A673 (cell line): ENCODE measurements at regions not wholly inside any gene's neighbourhood (a gene's known extent, or its start where the extent isn't known, plus 50 kb on each side); places are given as distances from the start of the nearest gene placed in this dataset. TPM values are rescaled to one million over a fixed set of nuclear protein-coding genes. Genes with fewer than 3 reads are reported as not detected.

Source experiments
- BruUV-seq: library from RNA; stranded (reverse); fragments of 400-500 nt; replicated peaks from 2 replicates; lab custom pipeline; 2021; lab: Mats Ljungman, UMichigan
- CTCF ChIA-PET: fragments of 300-600 bp; sonication (Branson Sonifier 250); formaldehyde crosslinking; loops from one replicate; lab custom pipeline; 2022; ENCODE audit warnings: antibody characterized with exemption; lab: Charles Lee
- POLR2A ChIA-PET: fragments of 300-600 bp; sonication (Branson Sonifier 250); formaldehyde crosslinking; loops from one replicate; lab custom pipeline; 2022; ENCODE audit warnings: antibody characterized with exemption; ENCODE audit not compliant: low non-redundant PET; lab: Charles Lee
- DNase-seq: peaks from one replicate; pipeline ENCODE4 v3.0.0-alpha.2; 2015; ENCODE audit warnings: low spot score
- H3K27ac ChIP-seq: fragments of 200-600 bp; sonication (generic); 2 replicates; pipeline ENCODE4 v1.5.1; 2016; ENCODE audit warnings: mixed run types, low read depth, mild to moderate bottlenecking, mixed read lengths, antibody characterized with exemption, low read length; ENCODE audit not compliant: poor library complexity, severe bottlenecking
- H3K27me3 ChIP-seq: fragments of 200-600 bp; sonication (generic); replicated peaks from 2 replicates; pipeline ENCODE4 v1.6.1; 2017; ENCODE audit warnings: mixed run types, low read depth, mild to moderate bottlenecking, mixed read lengths, antibody characterized with exemption, low read length; ENCODE audit not compliant: insufficient read depth, poor library complexity
- H3K36me3 ChIP-seq: fragments of 200-600 bp; sonication (generic); 2 replicates; pipeline ENCODE4 v1.6.1; 2016; ENCODE audit warnings: mixed run types, mild to moderate bottlenecking, mixed read lengths, antibody characterized with exemption, low read length; ENCODE audit not compliant: insufficient read depth, poor library complexity, severe bottlenecking
- H3K4me1 ChIP-seq: fragments of 200-600 bp; sonication (generic); 2 replicates; pipeline ENCODE4 v1.6.1; 2017; ENCODE audit warnings: mixed run types, mild to moderate bottlenecking, mixed read lengths, antibody characterized with exemption, low read length; ENCODE audit not compliant: insufficient read depth, poor library complexity, severe bottlenecking
- H3K4me3 ChIP-seq: fragments of 200-600 bp; sonication (generic); 2 replicates; pipeline ENCODE4 v1.5.1; 2016; ENCODE audit warnings: low read depth, mixed run types, mild to moderate bottlenecking, mixed read lengths, low read length; ENCODE audit not compliant: poor library complexity, severe bottlenecking
- H3K9me3 ChIP-seq: fragments of 200-600 bp; sonication (generic); 2 replicates; pipeline ENCODE4 v1.6.1; 2016; ENCODE audit warnings: mixed run types, low read depth, mild to moderate bottlenecking, mixed read lengths, antibody characterized with exemption, low read length; ENCODE audit not compliant: poor library complexity, severe bottlenecking
- EZH2 ChIP-seq: fragments of 200-600 bp; sonication (generic); IDR thresholded peaks from 2 replicates; pipeline ENCODE4 v1.6.1; 2017; ENCODE audit warnings: borderline replicate concordance, low read depth, mild to moderate bottlenecking, mixed read lengths, antibody characterized with exemption, low read length; ENCODE audit not compliant: poor library complexity, severe bottlenecking
- intact Hi-C: fragments of 100-400 bp; cut with micrococcal nuclease; formaldehyde crosslinking; loops from one replicate; pipeline ENCODE4 v1.10.0; 2022; ENCODE audit not compliant: unreplicated experiment
- microRNA-seq: library from miRNA; unstranded; fragments of <30 nt; microRNA quantifications from one replicate; pipeline ENCODE4 v1.2.0, GENCODE V29; 2021
- TF ChIP-seq, protein P1 (sequence below): fragments of 300-800, 200-600 bp; sonication (generic); conservative IDR thresholded peaks from 2 replicates; pipeline ENCODE4 v1.5.1; 2017; ENCODE audit warnings: low read depth, mild to moderate bottlenecking, antibody characterized with exemption, low read length, moderate library complexity, mixed read lengths

DNA sequence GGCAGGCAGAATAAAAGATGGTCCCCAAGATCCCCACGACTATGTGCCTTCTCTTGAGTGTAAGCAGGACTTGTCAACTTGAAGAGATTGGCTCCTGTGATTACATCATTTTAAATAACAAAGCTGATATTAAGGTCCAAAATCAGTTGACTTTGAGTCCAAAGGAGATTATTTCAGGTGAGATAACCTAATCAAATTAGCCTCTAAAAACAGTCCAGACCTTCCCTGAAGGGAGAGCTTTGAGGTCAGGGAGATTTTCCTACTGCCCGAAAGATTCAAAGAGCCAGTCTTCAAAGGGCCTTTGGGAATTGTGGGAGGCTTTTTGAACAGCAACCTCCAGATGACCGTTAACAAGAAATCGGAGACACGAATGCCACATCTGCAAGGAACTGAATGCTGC, 51.5 kb upstream of the NCAM2 start:
- BruUV-seq: no TSS peak
- no peak for DNase-seq
- no peak for TF ChIP-seq EZH2
- TF ChIP-seq, protein P1, sequence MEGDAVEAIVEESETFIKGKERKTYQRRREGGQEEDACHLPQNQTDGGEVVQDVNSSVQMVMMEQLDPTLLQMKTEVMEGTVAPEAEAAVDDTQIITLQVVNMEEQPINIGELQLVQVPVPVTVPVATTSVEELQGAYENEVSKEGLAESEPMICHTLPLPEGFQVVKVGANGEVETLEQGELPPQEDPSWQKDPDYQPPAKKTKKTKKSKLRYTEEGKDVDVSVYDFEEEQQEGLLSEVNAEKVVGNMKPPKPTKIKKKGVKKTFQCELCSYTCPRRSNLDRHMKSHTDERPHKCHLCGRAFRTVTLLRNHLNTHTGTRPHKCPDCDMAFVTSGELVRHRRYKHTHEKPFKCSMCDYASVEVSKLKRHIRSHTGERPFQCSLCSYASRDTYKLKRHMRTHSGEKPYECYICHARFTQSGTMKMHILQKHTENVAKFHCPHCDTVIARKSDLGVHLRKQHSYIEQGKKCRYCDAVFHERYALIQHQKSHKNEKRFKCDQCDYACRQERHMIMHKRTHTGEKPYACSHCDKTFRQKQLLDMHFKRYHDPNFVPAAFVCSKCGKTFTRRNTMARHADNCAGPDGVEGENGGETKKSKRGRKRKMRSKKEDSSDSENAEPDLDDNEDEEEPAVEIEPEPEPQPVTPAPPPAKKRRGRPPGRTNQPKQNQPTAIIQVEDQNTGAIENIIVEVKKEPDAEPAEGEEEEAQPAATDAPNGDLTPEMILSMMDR: no peak
- intact Hi-C loops: no loop called here
- Histone ChIP-seq H3K27ac (no peak overlapping the region), H3K9me3 (no peaks in the 10 kb centered on the region), H3K36me3 (no peaks in the 10 kb centered on the region), H3K27me3 (no peaks in the 10 kb centered on the region), H3K4me1 (peaks cover 23% of the 10 kb centered on the region), H3K4me3 (no peak overlapping the region)
- CTCF ChIA-PET: no interaction called here
- POLR2A ChIA-PET: no interaction called here

Small RNA genes in the stretch of these regions (microRNA-seq; reads per million reads assigned to microRNA genes)
- not detected for gene MIR548X
